ENCODE measurements at regions not wholly inside any gene's neighbourhood (a gene's known extent, or its start where the extent isn't known, plus 50 kb on each side); places are given as distances from the start of the nearest gene placed in this dataset.

- no peaks in the 10 kb centered on the region for H3K36me3 ChIP-seq
- no peak for TF ChIP-seq CTCF (IDR thresholded peaks at IDR 0.05; ENCODE audit: low read depth, low read length)
- H3K9me3 ChIP-seq: no peaks in the 10 kb centered on the region
- no peaks in the 10 kb centered on the region for H3K4me1 ChIP-seq
- no peak for DNase-seq
- no peaks in the 10 kb centered on the region for H3K27me3 ChIP-seq
- H3K4me3 ChIP-seq (ENCODE audit: low read depth, low read length): no peak overlapping the region
Measured at GRCh38 chr4:127414951-127415606, 217.7 kb upstream of the INTU start.

- H3K4me1 ChIP-seq: no peaks in the 10 kb centered on the region
- H3K27me3 ChIP-seq: no peaks in the 10 kb centered on the region
- TF ChIP-seq CTCF (IDR thresholded peaks at IDR 0.05; ENCODE audit: low read depth, low read length): no peak
- DNase-seq: no peak
- H3K36me3 ChIP-seq: no peaks in the 10 kb centered on the region
- no peaks in the 10 kb centered on the region for H3K9me3 ChIP-seq
- no peak overlapping the region for H3K4me3 ChIP-seq (ENCODE audit: low read depth, low read length)
Measured at GRCh38 chr4:127416115-127416514, 216.6 kb upstream of the INTU start.

GRCh38 chr4:127417885-127418535 lies 214.7 kb upstream of the INTU start:
- Histone ChIP-seq H3K4me3 (ENCODE audit: low read depth, low read length) (no peak overlapping the region), H3K27me3 (no peaks in the 10 kb centered on the region), H3K4me1 (no peaks in the 10 kb centered on the region), H3K9me3 (no peaks in the 10 kb centered on the region), H3K36me3 (no peaks in the 10 kb centered on the region)
- DNase-seq: no peak
- TF ChIP-seq CTCF (IDR thresholded peaks at IDR 0.05; ENCODE audit: low read depth, low read length): no peak

- no peaks in the 10 kb centered on the region for H3K36me3 ChIP-seq
- H3K27me3 ChIP-seq: no peaks in the 10 kb centered on the region
- no peak for DNase-seq
- no peaks in the 10 kb centered on the region for H3K9me3 ChIP-seq
- no peak overlapping the region for H3K4me3 ChIP-seq (ENCODE audit: low read depth, low read length)
- H3K4me1 ChIP-seq: no peaks in the 10 kb centered on the region
- TF ChIP-seq CTCF (IDR thresholded peaks at IDR 0.05; ENCODE audit: low read depth, low read length): no peak
Measured at GRCh38 chr4:127419431-127419830, 213.3 kb upstream of the INTU start.

GRCh38 chr4:127421437-127421836 lies 211.3 kb upstream of the INTU start:
- no peak for TF ChIP-seq CTCF (IDR thresholded peaks at IDR 0.05; ENCODE audit: low read depth, low read length)
- Histone ChIP-seq H3K27me3 (no peaks in the 10 kb centered on the region), H3K36me3 (no peaks in the 10 kb centered on the region), H3K4me1 (peaks cover 3% of the 10 kb centered on the region; the same call in 1 of the 2 replicates), H3K4me3 (ENCODE audit: low read depth, low read length) (no peak overlapping the region), H3K9me3 (no peaks in the 10 kb centered on the region)
- no peak for DNase-seq

- H3K4me3 ChIP-seq (ENCODE audit: low read depth, low read length): no peak overlapping the region
- no peaks in the 10 kb centered on the region for H3K9me3 ChIP-seq
- no peaks in the 10 kb centered on the region for H3K36me3 ChIP-seq
- peaks cover 3% of the 10 kb centered on the region; the same call in 1 of the 2 replicates for H3K4me1 ChIP-seq
- peak; percentile 6 for DNase-seq
- H3K27me3 ChIP-seq: no peaks in the 10 kb centered on the region
- TF ChIP-seq CTCF (IDR thresholded peaks at IDR 0.05; ENCODE audit: low read depth, low read length): no peak
Measured at GRCh38 chr4:127425202-127425845, 207.4 kb upstream of the INTU start.

Data from BE2C (cell line).